Heart right ventricle (tissue), 16 donors: ENCODE measurements at regions not wholly inside any gene's neighbourhood (a gene's known extent, or its start where the extent isn't known, plus 50 kb on each side); places are given as distances from the start of the nearest gene placed in this dataset.

ENCODE experiments used
- ATAC-seq, 8 donors: fragments of 200-7000 bp; cut with Tn5 transposase; one replicate each; pipeline ENCODE4 v1.9.1; 2020; ENCODE audit warnings: mild to moderate bottlenecking in 8 of 8, moderate library complexity in 8 of 8, moderate number of reproducible peaks in 1 of 8
- DNase-seq, 2 donors: peaks; one replicate each; pipeline ENCODE4 v3.0.0-alpha.2; 2020
- H3K27ac ChIP-seq, 10 donors: fragments of 200-600 bp; sonication (generic) in 2 of 10; one replicate each; pipeline versions ENCODE4 v1.5.0 to v1.8.0; 2020 to 2022; ENCODE audit warnings: mild to moderate bottlenecking in 3 of 10
- H3K27me3 ChIP-seq, 7 donors: fragments of 200-600 bp; one replicate each; pipeline ENCODE4 v1.8.0; 2021 to 2022; ENCODE audit warnings: mild to moderate bottlenecking in 2 of 7
- H3K36me3 ChIP-seq, 9 donors: fragments of 200-600 bp; sonication (generic) in 1 of 9; one replicate each; pipeline versions ENCODE4 v1.5.0 to v1.8.0; 2020 to 2022; ENCODE audit warnings: mild to moderate bottlenecking in 2 of 9
- H3K4me1 ChIP-seq, 9 donors: fragments of 200-600 bp; sonication (generic) in 1 of 9; one replicate each; pipeline versions ENCODE4 v1.5.0 to v1.8.0; 2020 to 2022; ENCODE audit warnings: mild to moderate bottlenecking in 4 of 9
- H3K4me3 ChIP-seq, 10 donors: fragments of 200-600 bp; sonication (generic) in 2 of 10; one replicate each; pipeline versions ENCODE4 v1.5.0 to v1.8.0; 2020 to 2022; ENCODE audit warnings: mild to moderate bottlenecking in 7 of 10, moderate library complexity in 2 of 10
- H3K9me3 ChIP-seq, 11 donors: fragments of 200-600 bp in 10 of 11; sonication (generic) in 2 of 11; one replicate each; pipeline versions ENCODE4 v1.5.0 to v1.8.0; 2013 to 2022; ENCODE audit warnings: mild to moderate bottlenecking in 2 of 11, control low read depth in 1 of 11, moderate library complexity in 1 of 11
- WGBS, 2 donors: extraction: QIAGEN DNeasy Blood & Tissue Kit; methylation state at CpG; one replicate each; pipeline ENCODE4 v1.1.7; 2013; ENCODE audit warnings: inconsistent platforms in 1 of 2; 5-methylcytosine and 5-hydroxymethylcytosine counted together
- intact Hi-C, 10 donors: fragments of 100-400 bp; cut with DNase I; formaldehyde crosslinking; loops; one replicate each; pipeline versions ENCODE4 v1.11.1 to v1.14.2; 2022
- TF ChIP-seq, protein P1 (sequence below), 9 donors: fragments of 200-600 bp; sonication (generic) in 2 of 9; IDR thresholded peaks; one replicate each; pipeline versions ENCODE4 v1.5.0 to v1.8.0; 2021 to 2022; ENCODE audit warnings: antibody characterized with exemption in 9 of 9, mild to moderate bottlenecking in 5 of 9, moderate library complexity in 1 of 9
- donor health status: Arrhythmogenic right ventricular cardiomyopathy.
- donor health status: ischemic (EF 13 %, LVEDD 7.1; RV severe dilation, severe dysfunction).
- donor health status: healthy with polysubstance abuse.
- donor health status: DM: no; HTN: yes; CAD: no.
- donor health status: DM: no; HTN: no; CAD: no.
- donor health status: ischemic (EF 25% LVEDD 6.9; RV normal size, moderate dysfunction).
- donor health status: ischemic (EF 25% LVEDD 5.7; RV mildly dilated, moderate dysfunction).
- donor health status: healthy.
- donor health status: DM: yes; HTN: yes; CAD: no.
- donor health status: Ischemic cardiomyopathy.
- donor health status: ischemic (EF 35%, LVEDD 5.7; RV mildly dilated, moderate dysfunction).
- donor health status: nonischemic (EF 11% LVEDD 7.7; RV severe dilation, severe dysfunction).
- donor health status: DM: yes; HTN: yes; CAD: no.
- donor health status: PGD.
- donor health status: ischemic (EF 29% LVEDD 5.4; RV normal size, mild dysfunction).
- donor health status: nonischemic (EF 23%, LVEDD 6.1; RV moderate dilation, normal function).

DNA sequence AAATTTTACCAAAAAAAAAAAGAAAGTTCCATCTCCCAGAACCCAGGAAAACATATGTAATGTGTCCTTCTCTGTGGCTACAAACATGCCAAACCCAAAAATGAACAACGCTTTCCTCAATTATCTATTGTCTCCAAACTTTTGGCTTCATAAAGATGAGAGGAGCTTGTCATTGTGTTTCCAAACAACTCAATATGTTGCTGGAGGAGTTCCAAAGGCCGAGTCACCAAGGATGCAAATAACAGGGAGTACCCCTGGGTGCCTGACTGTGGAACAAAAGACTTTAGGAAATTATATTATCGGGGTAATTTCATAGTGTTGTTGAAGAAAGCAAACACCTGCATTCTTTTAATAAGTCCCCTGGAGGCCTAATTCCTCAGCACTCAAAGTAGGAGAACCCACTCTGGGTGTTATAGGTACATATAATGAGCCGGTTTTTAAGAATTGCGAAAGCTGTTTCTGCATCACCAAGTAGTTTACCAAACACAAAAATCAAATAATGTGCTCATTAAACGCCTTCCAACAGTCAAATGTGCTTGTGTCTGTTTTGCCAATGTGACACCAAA is 206.3 kb upstream of the PRICKLE2 start:
- Histone ChIP-seq H3K4me1 (no peaks in the 10 kb centered on the region), H3K36me3 (no peaks in the 10 kb centered on the region), H3K9me3 (peaks cover 0 to 21% (median 0%) of the 10 kb centered on the region in 11 donors), H3K4me3 (no peak overlapping the region), H3K27ac (no peak overlapping the region), H3K27me3 (peaks cover 0 to 11% (median 0%) of the 10 kb centered on the region in 7 donors)
- 70 to 77% methylated on average over 6 of the region's 6 CpGs for WGBS, 2 donors
- no peak for DNase-seq
- TF ChIP-seq, protein P1, sequence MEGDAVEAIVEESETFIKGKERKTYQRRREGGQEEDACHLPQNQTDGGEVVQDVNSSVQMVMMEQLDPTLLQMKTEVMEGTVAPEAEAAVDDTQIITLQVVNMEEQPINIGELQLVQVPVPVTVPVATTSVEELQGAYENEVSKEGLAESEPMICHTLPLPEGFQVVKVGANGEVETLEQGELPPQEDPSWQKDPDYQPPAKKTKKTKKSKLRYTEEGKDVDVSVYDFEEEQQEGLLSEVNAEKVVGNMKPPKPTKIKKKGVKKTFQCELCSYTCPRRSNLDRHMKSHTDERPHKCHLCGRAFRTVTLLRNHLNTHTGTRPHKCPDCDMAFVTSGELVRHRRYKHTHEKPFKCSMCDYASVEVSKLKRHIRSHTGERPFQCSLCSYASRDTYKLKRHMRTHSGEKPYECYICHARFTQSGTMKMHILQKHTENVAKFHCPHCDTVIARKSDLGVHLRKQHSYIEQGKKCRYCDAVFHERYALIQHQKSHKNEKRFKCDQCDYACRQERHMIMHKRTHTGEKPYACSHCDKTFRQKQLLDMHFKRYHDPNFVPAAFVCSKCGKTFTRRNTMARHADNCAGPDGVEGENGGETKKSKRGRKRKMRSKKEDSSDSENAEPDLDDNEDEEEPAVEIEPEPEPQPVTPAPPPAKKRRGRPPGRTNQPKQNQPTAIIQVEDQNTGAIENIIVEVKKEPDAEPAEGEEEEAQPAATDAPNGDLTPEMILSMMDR (IDR thresholded peaks at IDR 0.05), result no peak
- ATAC-seq, result no peak
- intact Hi-C loops, result no loop called here

DNA sequence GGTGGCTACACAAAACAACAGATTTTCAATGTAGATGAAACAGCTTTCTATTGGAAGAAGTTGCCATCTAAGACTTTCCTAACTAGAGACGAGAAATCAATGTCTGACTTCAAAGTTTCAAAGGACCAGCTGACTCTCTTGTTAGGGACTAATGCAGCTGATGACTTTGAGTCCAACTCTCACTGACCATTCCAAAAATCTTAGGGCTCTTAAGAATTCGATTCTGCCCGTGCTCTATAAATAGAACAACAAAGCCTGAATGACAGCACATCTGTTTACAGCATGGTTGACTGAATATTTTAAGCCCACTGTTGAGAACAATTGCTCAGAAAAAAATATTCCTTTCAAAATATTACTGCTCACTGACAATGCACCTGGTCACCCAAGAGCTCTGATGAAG is 202.4 kb upstream of the PRICKLE2 start:
- WGBS, 2 donors, result 57 to 71% methylated on average over 3 of the region's 3 CpGs
- DNase-seq (no peak), ATAC-seq (no peak)
- no peak overlapping the region for H3K4me3 ChIP-seq
- no peak overlapping the region for H3K27ac ChIP-seq
- no peaks in the 10 kb centered on the region for H3K36me3 ChIP-seq
- H3K9me3 ChIP-seq, result peaks cover 0 to 10% (median 0%) of the 10 kb centered on the region in 11 donors
- no peaks in the 10 kb centered on the region for H3K27me3 ChIP-seq
- H3K4me1 ChIP-seq, result no peaks in the 10 kb centered on the region
- TF ChIP-seq, protein P1 (IDR thresholded peaks at IDR 0.05), result no peak
- intact Hi-C loops, result no loop called here

DNA sequence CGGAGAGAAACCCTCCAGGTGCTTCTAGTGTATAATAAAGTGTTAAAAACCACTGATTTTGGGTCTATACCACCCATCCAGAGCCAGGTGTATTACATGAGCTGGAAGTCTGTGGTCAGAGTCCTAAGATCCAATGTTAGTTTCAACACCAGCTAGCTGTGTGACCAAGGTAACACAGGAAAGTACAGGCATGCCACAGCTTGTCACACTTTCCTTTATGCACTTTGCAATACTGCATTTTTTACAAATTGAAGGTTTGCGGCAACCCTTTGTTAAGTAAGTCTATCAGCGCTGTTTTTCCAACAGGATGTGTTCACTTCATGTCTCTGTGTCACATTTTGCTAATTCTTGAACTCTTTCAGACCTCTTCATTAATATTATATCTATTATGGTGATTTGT is 201.3 kb upstream of the PRICKLE2 start:
- Histone ChIP-seq H3K27me3 (no peaks in the 10 kb centered on the region), H3K4me1 (no peaks in the 10 kb centered on the region), H3K9me3 (peaks cover 0 to 10% (median 0%) of the 10 kb centered on the region in 11 donors), H3K36me3 (no peaks in the 10 kb centered on the region), H3K4me3 (no peak overlapping the region), H3K27ac (no peak overlapping the region)
- DNase-seq, result no peak
- TF ChIP-seq, protein P1 (IDR thresholded peaks at IDR 0.05), result no peak
- WGBS, 2 donors, result 91 to 96% methylated on average over 3 of the region's 3 CpGs
- intact Hi-C loops, result no loop called here
- no peak for ATAC-seq

DNA sequence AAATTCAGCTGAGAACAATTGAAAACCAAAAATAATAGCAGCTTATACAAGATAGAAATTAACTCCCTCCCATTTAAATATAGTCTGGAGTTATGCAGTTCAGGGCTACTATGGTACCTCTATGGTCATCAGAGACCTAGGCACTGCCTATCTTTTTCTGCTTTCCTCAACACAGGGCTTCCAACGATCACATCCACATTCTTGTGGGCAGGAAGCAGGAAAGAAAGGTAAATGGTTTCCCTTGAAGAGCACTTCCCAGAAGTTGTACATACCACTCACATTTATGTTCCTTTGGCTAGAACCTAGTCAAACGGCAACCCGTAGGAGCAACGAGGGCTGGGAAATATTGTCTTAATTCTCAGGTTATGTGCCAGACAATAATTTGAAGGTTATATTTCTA is 197.7 kb upstream of the PRICKLE2 start:
- 73 to 77% methylated on average over 4 of the region's 4 CpGs for WGBS, 2 donors
- TF ChIP-seq, protein P1 (IDR thresholded peaks at IDR 0.05), result no peak
- no peak overlapping the region for H3K4me3 ChIP-seq
- H3K27me3 ChIP-seq, result peaks cover 0 to 6% (median 0%) of the 10 kb centered on the region in 7 donors
- H3K27ac ChIP-seq, result no peak overlapping the region
- ATAC-seq (no peak), DNase-seq (no peak)
- intact Hi-C loops, result no loop called here
- no peaks in the 10 kb centered on the region for H3K36me3 ChIP-seq
- no peaks in the 10 kb centered on the region for H3K4me1 ChIP-seq
- H3K9me3 ChIP-seq, result no peaks in the 10 kb centered on the region
